ENCODE measurements at regions not wholly inside any gene's neighbourhood (a gene's known extent, or its start where the extent isn't known, plus 50 kb on each side); places are given as distances from the start of the nearest gene placed in this dataset.

DNA sequence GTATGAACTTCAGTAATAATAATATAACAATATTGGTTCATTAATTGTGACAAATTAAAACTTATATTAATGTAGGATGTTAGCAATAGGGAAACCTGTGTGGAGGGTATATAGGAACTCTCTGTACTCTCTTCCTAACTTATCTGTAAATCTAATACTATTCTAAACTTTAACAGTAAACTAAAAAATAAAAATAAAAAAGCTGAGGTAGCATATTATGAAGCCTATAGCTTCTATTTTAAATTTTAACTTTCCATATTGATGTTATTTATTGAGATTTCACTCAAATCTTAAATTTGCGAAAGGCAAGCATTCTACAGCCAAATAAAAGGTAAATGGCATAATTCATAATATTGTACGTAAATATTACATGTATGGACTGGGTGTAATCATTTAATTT lies 326.4 kb downstream of the MEI4 start:
- no peak for DNase-seq (ENCODE audit: extremely low spot score)
- ChIA-PET POLR2A (no interaction called here), CTCF (no interaction called here)
- no peak for TF ChIP-seq CTBP1 (IDR thresholded peaks at IDR 0.05; ENCODE audit: borderline replicate concordance)
- no peak for TF ChIP-seq LEF1 (IDR thresholded peaks at IDR 0.05; ENCODE audit: borderline replicate concordance)
- TF ChIP-seq ELF4 (IDR thresholded peaks at IDR 0.05): no peak
- TF ChIP-seq ZNF384 (IDR thresholded peaks at IDR 0.05): no peak
- TF ChIP-seq NFRKB (IDR thresholded peaks at IDR 0.05): no peak
- TF ChIP-seq HDGF (IDR thresholded peaks at IDR 0.05; ENCODE audit: borderline replicate concordance): no peak
- TF ChIP-seq BHLHE40 (IDR thresholded peaks at IDR 0.05; ENCODE audit: borderline replicate concordance): no peak
- TF ChIP-seq, protein P1, sequence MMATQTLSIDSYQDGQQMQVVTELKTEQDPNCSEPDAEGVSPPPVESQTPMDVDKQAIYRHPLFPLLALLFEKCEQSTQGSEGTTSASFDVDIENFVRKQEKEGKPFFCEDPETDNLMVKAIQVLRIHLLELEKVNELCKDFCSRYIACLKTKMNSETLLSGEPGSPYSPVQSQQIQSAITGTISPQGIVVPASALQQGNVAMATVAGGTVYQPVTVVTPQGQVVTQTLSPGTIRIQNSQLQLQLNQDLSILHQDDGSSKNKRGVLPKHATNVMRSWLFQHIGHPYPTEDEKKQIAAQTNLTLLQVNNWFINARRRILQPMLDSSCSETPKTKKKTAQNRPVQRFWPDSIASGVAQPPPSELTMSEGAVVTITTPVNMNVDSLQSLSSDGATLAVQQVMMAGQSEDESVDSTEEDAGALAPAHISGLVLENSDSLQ (IDR thresholded peaks at IDR 0.05): no peak
- no peak for TF ChIP-seq FOXM1 (IDR thresholded peaks at IDR 0.05; ENCODE audit: borderline replicate concordance)
- no peak for TF ChIP-seq ARNT (IDR thresholded peaks at IDR 0.05)
- TF ChIP-seq SP1 (IDR thresholded peaks at IDR 0.05): no peak
- TF ChIP-seq FOXK2 (IDR thresholded peaks at IDR 0.05): no peak
- TF ChIP-seq TARDBP (IDR thresholded peaks at IDR 0.05): no peak
- no peak for TF ChIP-seq SUZ12 (IDR thresholded peaks at IDR 0.05)
- TF ChIP-seq FOXA1 (IDR thresholded peaks at IDR 0.05): no peak
- no peak for TF ChIP-seq L3MBTL2 (conservative IDR thresholded peaks at IDR 0.05)

DNA sequence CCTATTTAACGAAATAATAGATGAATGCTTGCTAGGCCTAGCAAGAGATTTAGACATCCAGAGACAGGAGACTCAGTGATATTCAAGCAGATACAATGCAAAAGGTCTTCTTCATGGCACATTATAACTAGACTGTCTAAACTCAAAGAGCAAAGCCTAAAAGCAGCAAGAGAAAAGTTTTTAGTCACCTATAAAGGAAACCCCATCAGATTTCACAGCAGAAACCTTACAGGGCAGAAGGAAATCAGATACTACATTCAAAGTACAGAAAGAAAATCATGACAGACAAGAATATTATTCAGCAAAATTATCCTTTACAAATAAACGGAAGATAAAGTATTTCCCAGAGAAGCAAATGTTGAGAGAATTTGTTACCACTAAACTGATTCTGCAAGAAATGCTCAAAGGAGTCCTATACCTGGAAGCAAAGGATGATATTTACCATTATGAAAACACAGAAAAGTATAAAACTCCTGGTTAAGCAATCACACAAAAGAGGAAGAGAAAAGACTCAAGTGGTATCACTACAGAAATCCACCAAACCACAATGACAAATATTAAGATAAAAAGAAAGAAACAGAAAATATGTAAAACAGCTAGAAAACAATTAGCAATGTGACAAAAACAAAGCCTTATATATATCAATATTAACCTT lies 333.7 kb downstream of the MEI4 start:
- CTCF ChIA-PET: no interaction called here
- no peak for DNase-seq (ENCODE audit: extremely low spot score)
- POLR2A ChIA-PET: no interaction called here

DNA sequence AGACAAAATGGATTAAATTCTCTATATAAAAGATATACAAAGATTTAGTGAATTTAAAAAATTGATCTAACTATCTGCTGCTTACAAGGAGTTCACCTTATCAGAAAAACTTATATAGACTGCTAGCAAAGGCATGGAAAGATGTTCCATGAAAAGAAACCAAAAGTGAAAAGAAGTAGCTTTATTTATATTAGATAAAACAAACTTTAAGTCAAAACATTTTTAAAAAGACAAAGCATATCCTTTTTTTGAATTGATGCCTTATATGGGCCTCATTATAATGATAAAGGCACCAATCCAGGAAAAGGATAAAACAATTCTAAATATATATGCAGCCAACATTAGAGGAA lies 334.2 kb downstream of the MEI4 start:
- ChIA-PET POLR2A (no interaction called here), CTCF (no interaction called here)
- no peak for TF ChIP-seq ZNF384 (IDR thresholded peaks at IDR 0.05)
- TF ChIP-seq L3MBTL2 (conservative IDR thresholded peaks at IDR 0.05): no peak
- no peak for TF ChIP-seq HDGF (IDR thresholded peaks at IDR 0.05; ENCODE audit: borderline replicate concordance)
- TF ChIP-seq FOXA1 (IDR thresholded peaks at IDR 0.05): no peak
- TF ChIP-seq CTBP1 (IDR thresholded peaks at IDR 0.05; ENCODE audit: borderline replicate concordance): no peak
- no peak for TF ChIP-seq SUZ12 (IDR thresholded peaks at IDR 0.05)
- no peak for TF ChIP-seq TARDBP (IDR thresholded peaks at IDR 0.05)
- no peak for TF ChIP-seq FOXK2 (IDR thresholded peaks at IDR 0.05)
- TF ChIP-seq SP1 (IDR thresholded peaks at IDR 0.05): no peak
- TF ChIP-seq BHLHE40 (IDR thresholded peaks at IDR 0.05; ENCODE audit: borderline replicate concordance): no peak
- no peak for TF ChIP-seq ELF4 (IDR thresholded peaks at IDR 0.05)
- no peak for TF ChIP-seq LEF1 (IDR thresholded peaks at IDR 0.05; ENCODE audit: borderline replicate concordance)
- TF ChIP-seq, protein P1 (IDR thresholded peaks at IDR 0.05): no peak
- no peak for TF ChIP-seq FOXM1 (IDR thresholded peaks at IDR 0.05; ENCODE audit: borderline replicate concordance)
- no peak for DNase-seq (ENCODE audit: extremely low spot score)

More for the DNA sequence above, 333.7 kb downstream of the MEI4 start:
- TF ChIP-seq L3MBTL2 (conservative IDR thresholded peaks at IDR 0.05) (no peak), SP1 (IDR thresholded peaks at IDR 0.05) (no peak), FOXK2 (IDR thresholded peaks at IDR 0.05) (no peak), FOXA1 (IDR thresholded peaks at IDR 0.05) (no peak), FOXM1 (IDR thresholded peaks at IDR 0.05; ENCODE audit: borderline replicate concordance) (no peak), TARDBP (IDR thresholded peaks at IDR 0.05) (no peak), CTBP1 (IDR thresholded peaks at IDR 0.05; ENCODE audit: borderline replicate concordance) (no peak), ZNF384 (IDR thresholded peaks at IDR 0.05) (no peak), LEF1 (IDR thresholded peaks at IDR 0.05; ENCODE audit: borderline replicate concordance) (no peak), ELF4 (IDR thresholded peaks at IDR 0.05) (no peak), NFRKB (IDR thresholded peaks at IDR 0.05) (no peak), HDGF (IDR thresholded peaks at IDR 0.05; ENCODE audit: borderline replicate concordance) (no peak), ARNT (IDR thresholded peaks at IDR 0.05) (no peak), BHLHE40 (IDR thresholded peaks at IDR 0.05; ENCODE audit: borderline replicate concordance) (no peak), SUZ12 (IDR thresholded peaks at IDR 0.05) (no peak)
- TF ChIP-seq, protein P1 (IDR thresholded peaks at IDR 0.05): no peak

DNA sequence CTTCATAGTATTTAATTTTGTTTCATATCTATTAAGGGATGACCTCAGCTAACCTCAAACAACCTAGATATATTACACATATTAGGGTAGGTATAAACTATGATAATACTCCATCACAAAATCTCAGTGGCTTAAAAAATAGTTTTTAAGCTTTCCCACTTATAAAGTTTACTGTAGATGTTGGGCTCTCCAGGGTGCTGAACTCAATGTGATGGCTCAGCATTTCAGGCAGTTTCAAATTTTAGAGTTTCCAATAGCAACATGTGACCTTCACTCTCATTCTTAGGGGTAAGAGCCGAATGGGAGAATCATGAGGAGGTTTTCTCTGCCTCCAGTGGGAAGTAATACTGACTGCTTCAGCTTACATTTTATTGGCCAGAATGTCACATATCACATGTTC lies 357.3 kb downstream of the MEI4 start:
- no peak for DNase-seq (ENCODE audit: extremely low spot score)
- no peak for TF ChIP-seq ZNF384 (IDR thresholded peaks at IDR 0.05)
- TF ChIP-seq HDGF (IDR thresholded peaks at IDR 0.05; ENCODE audit: borderline replicate concordance): no peak
- TF ChIP-seq ELF4 (IDR thresholded peaks at IDR 0.05): no peak
- TF ChIP-seq SP1 (IDR thresholded peaks at IDR 0.05): no peak
- TF ChIP-seq BHLHE40 (IDR thresholded peaks at IDR 0.05; ENCODE audit: borderline replicate concordance): no peak
- no peak for TF ChIP-seq L3MBTL2 (conservative IDR thresholded peaks at IDR 0.05)
- TF ChIP-seq CTBP1 (IDR thresholded peaks at IDR 0.05; ENCODE audit: borderline replicate concordance): no peak
- TF ChIP-seq, protein P1 (IDR thresholded peaks at IDR 0.05): no peak
- no peak for TF ChIP-seq FOXA1 (IDR thresholded peaks at IDR 0.05)
- TF ChIP-seq ARNT (IDR thresholded peaks at IDR 0.05): no peak
- no peak for TF ChIP-seq TARDBP (IDR thresholded peaks at IDR 0.05)
- no peak for TF ChIP-seq NFRKB (IDR thresholded peaks at IDR 0.05)
- no peak for TF ChIP-seq SUZ12 (IDR thresholded peaks at IDR 0.05)
- no peak for TF ChIP-seq FOXM1 (IDR thresholded peaks at IDR 0.05; ENCODE audit: borderline replicate concordance)
- no peak for TF ChIP-seq LEF1 (IDR thresholded peaks at IDR 0.05; ENCODE audit: borderline replicate concordance)
- TF ChIP-seq FOXK2 (IDR thresholded peaks at IDR 0.05): no peak
- POLR2A ChIA-PET: no interaction called here
- CTCF ChIA-PET: no interaction called here

DNA sequence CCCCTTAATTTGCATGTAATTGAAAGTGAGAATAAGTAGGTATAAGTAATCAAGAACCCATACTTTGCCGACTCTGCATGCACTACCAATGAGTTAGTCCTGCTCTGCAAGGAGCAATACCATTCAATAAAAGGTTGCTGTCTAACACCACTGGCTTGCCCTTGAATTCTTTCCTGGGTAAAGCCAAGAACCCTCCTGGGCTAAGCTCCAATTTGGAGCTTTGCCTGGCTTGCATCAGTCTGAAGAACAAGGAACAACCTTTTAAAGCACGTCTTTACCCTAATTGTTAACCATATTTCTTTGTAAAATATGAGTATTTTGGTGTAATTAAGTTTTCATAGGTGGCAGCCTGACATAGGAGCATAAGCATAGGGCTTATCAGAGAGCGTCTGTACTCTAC lies 367.7 kb downstream of the MEI4 start:
- no peak for TF ChIP-seq ARNT (IDR thresholded peaks at IDR 0.05)
- no peak for TF ChIP-seq SP1 (IDR thresholded peaks at IDR 0.05)
- no peak for TF ChIP-seq SUZ12 (IDR thresholded peaks at IDR 0.05)
- no peak for TF ChIP-seq NFRKB (IDR thresholded peaks at IDR 0.05)
- TF ChIP-seq ELF4 (IDR thresholded peaks at IDR 0.05): no peak
- TF ChIP-seq HDGF (IDR thresholded peaks at IDR 0.05; ENCODE audit: borderline replicate concordance): no peak
- no peak for TF ChIP-seq FOXM1 (IDR thresholded peaks at IDR 0.05; ENCODE audit: borderline replicate concordance)
- no peak for TF ChIP-seq FOXA1 (IDR thresholded peaks at IDR 0.05)
- no peak for TF ChIP-seq LEF1 (IDR thresholded peaks at IDR 0.05; ENCODE audit: borderline replicate concordance)
- TF ChIP-seq, protein P1 (IDR thresholded peaks at IDR 0.05): no peak
- TF ChIP-seq ZNF384 (IDR thresholded peaks at IDR 0.05): no peak
- no peak for TF ChIP-seq FOXK2 (IDR thresholded peaks at IDR 0.05)
- no peak for TF ChIP-seq TARDBP (IDR thresholded peaks at IDR 0.05)
- TF ChIP-seq CTBP1 (IDR thresholded peaks at IDR 0.05; ENCODE audit: borderline replicate concordance): no peak
- TF ChIP-seq BHLHE40 (IDR thresholded peaks at IDR 0.05; ENCODE audit: borderline replicate concordance): no peak
- no peak for TF ChIP-seq L3MBTL2 (conservative IDR thresholded peaks at IDR 0.05)
- ChIA-PET POLR2A (no interaction called here), CTCF (no interaction called here)
- no peak for DNase-seq (ENCODE audit: extremely low spot score)
